GM21367 (cell line): ENCODE measurements at regions not wholly inside any gene's neighbourhood (a gene's known extent, or its start where the extent isn't known, plus 50 kb on each side); places are given as distances from the start of the nearest gene placed in this dataset.
"Not testable (repeated sequence)": the region's sequence is repeated elsewhere in the genome, so short reads cannot be mapped to it uniquely, and the experiment has no call there.

Experiments
- ATAC-seq: cut with Tn5 transposase; IDR thresholded peaks from one replicate; pipeline ENCODE4 v1.9.1; 2021; ENCODE audit not compliant: unreplicated experiment

- ATAC-seq: not testable (repeated sequence)
Observed at GRCh38 chr17:45554479-45554878, 64.0 kb upstream of the PLEKHM1 start.

GRCh38 chr17:45558821-45559220 is 68.3 kb upstream of the PLEKHM1 start:
- ATAC-seq: not testable (repeated sequence)

GRCh38 chr17:45562868-45563267 is 72.3 kb upstream of the PLEKHM1 start:
- ATAC-seq: not testable (repeated sequence)

- not testable (repeated sequence) for ATAC-seq
Observed at GRCh38 chr17:45563283-45563682, 72.8 kb upstream of the PLEKHM1 start.

- ATAC-seq: not testable (repeated sequence)
Observed at GRCh38 chr17:45568275-45568674, 77.8 kb upstream of the PLEKHM1 start.

- not testable (repeated sequence) for ATAC-seq
Observed at GRCh38 chr17:45573326-45573725, 82.8 kb upstream of the PLEKHM1 start.

- ATAC-seq: no peak
Observed at GRCh38 chr17:45573924-45574770, 83.6 kb upstream of the PLEKHM1 start.

- no peak for ATAC-seq
Observed at GRCh38 chr17:45575126-45575885, 84.8 kb upstream of the PLEKHM1 start.

GRCh38 chr17:45576527-45577307 is 86.2 kb upstream of the PLEKHM1 start:
- ATAC-seq: not testable (repeated sequence)

- no peak for ATAC-seq
Observed at GRCh38 chr17:45577571-45578279, 87.2 kb upstream of the PLEKHM1 start.

GRCh38 chr17:45578516-45579455 is 88.3 kb upstream of the PLEKHM1 start:
- ATAC-seq: no peak

- ATAC-seq: no peak
Observed at GRCh38 chr17:45579529-45580495, 89.3 kb upstream of the PLEKHM1 start.

GRCh38 chr17:45580924-45581323 is 90.4 kb upstream of the PLEKHM1 start:
- no peak for ATAC-seq

- no peak for ATAC-seq
Observed at GRCh38 chr17:45581860-45582259, 91.3 kb upstream of the PLEKHM1 start.

- peak; percentile 44 for ATAC-seq
Observed at GRCh38 chr17:45584092-45585036, 93.8 kb upstream of the PLEKHM1 start.

GRCh38 chr17:45585037-45585733 is 94.7 kb upstream of the PLEKHM1 start:
- ATAC-seq: peak; percentile 55
